ENCODE measurements at regions not wholly inside any gene's neighbourhood (a gene's known extent, or its start where the extent isn't known, plus 50 kb on each side); places are given as distances from the start of the nearest gene placed in this dataset.
"Not testable (repeated sequence)": the region's sequence is repeated elsewhere in the genome, so short reads cannot be mapped to it uniquely, and the experiment has no call there.

GRCh38 chr14:25370057-25370456 lies 320.1 kb upstream of the STXBP6 start:
- not testable (repeated sequence) for DNase-seq, H3K27me3 Mint-ChIP-seq, H3K9me3 Mint-ChIP-seq, H3K36me3 Mint-ChIP-seq, H3K4me1 Mint-ChIP-seq, H3K4me3 Mint-ChIP-seq, H3K27ac Mint-ChIP-seq

- H3K4me1 Mint-ChIP-seq = no peaks in the 10 kb centered on the region
- no peaks in the 10 kb centered on the region for H3K9me3 Mint-ChIP-seq
- H3K36me3 Mint-ChIP-seq = no peaks in the 10 kb centered on the region
- peaks cover 4% of the 10 kb centered on the region for H3K27me3 Mint-ChIP-seq
- no peak for DNase-seq
- no peak overlapping the region for H3K4me3 Mint-ChIP-seq
- no peak overlapping the region for H3K27ac Mint-ChIP-seq
Observed at GRCh38 chr14:25358330-25358729, 308.4 kb upstream of the STXBP6 start.

GRCh38 chr14:25351269-25351668 lies 301.3 kb upstream of the STXBP6 start:
- Mint-ChIP-seq H3K9me3 (no peaks in the 10 kb centered on the region), H3K36me3 (no peaks in the 10 kb centered on the region), H3K4me1 (no peaks in the 10 kb centered on the region)

GRCh38 chr14:25350802-25351201 lies 300.9 kb upstream of the STXBP6 start:
- no peaks in the 10 kb centered on the region for H3K36me3 Mint-ChIP-seq
- no peak overlapping the region for H3K4me3 Mint-ChIP-seq
- H3K27me3 Mint-ChIP-seq = no peaks in the 10 kb centered on the region
- H3K9me3 Mint-ChIP-seq = no peaks in the 10 kb centered on the region
- H3K4me1 Mint-ChIP-seq = no peaks in the 10 kb centered on the region
- no peak overlapping the region for H3K27ac Mint-ChIP-seq
- DNase-seq = no peak

More at GRCh38 chr14:25351269-25351668, 301.3 kb upstream of the STXBP6 start:
- DNase-seq = no peak
- Mint-ChIP-seq H3K27ac (no peak overlapping the region), H3K4me3 (no peak overlapping the region), H3K27me3 (no peaks in the 10 kb centered on the region)

- no peaks in the 10 kb centered on the region for H3K36me3 Mint-ChIP-seq
- peaks cover 2% of the 10 kb centered on the region for H3K9me3 Mint-ChIP-seq
- H3K27ac Mint-ChIP-seq = no peak overlapping the region
- H3K4me1 Mint-ChIP-seq = no peaks in the 10 kb centered on the region
- no peak for DNase-seq
- H3K4me3 Mint-ChIP-seq = no peak overlapping the region
- H3K27me3 Mint-ChIP-seq = no peaks in the 10 kb centered on the region
Observed at GRCh38 chr14:25350021-25350420, 300.1 kb upstream of the STXBP6 start.

GRCh38 chr14:25349269-25349668 lies 299.3 kb upstream of the STXBP6 start:
- no peaks in the 10 kb centered on the region for H3K27me3 Mint-ChIP-seq
- peak; percentile 4 for DNase-seq
- H3K4me3 Mint-ChIP-seq = no peak overlapping the region
- H3K27ac Mint-ChIP-seq = no peak overlapping the region
- H3K9me3 Mint-ChIP-seq = peaks cover 7% of the 10 kb centered on the region
- H3K36me3 Mint-ChIP-seq = peaks cover 1% of the 10 kb centered on the region
- H3K4me1 Mint-ChIP-seq = no peaks in the 10 kb centered on the region

- H3K27ac Mint-ChIP-seq = no peak overlapping the region
- no peak for DNase-seq
- H3K36me3 Mint-ChIP-seq = peaks cover 1% of the 10 kb centered on the region
- peaks cover 35% of the 10 kb centered on the region for H3K9me3 Mint-ChIP-seq
- no peaks in the 10 kb centered on the region for H3K4me1 Mint-ChIP-seq
- H3K4me3 Mint-ChIP-seq = no peak overlapping the region
- no peaks in the 10 kb centered on the region for H3K27me3 Mint-ChIP-seq
Observed at GRCh38 chr14:25340882-25341281, 290.9 kb upstream of the STXBP6 start.

- Mint-ChIP-seq H3K9me3 (peaks cover 5% of the 10 kb centered on the region), H3K27ac (no peak overlapping the region), H3K4me1 (no peaks in the 10 kb centered on the region), H3K27me3 (no peaks in the 10 kb centered on the region), H3K36me3 (no peaks in the 10 kb centered on the region), H3K4me3 (no peak overlapping the region)
- DNase-seq = no peak
Observed at GRCh38 chr14:25322784-25323183, 272.8 kb upstream of the STXBP6 start.

GRCh38 chr14:25316007-25316406 lies 266.1 kb upstream of the STXBP6 start:
- not testable (repeated sequence) for DNase-seq, H3K4me3 Mint-ChIP-seq, H3K9me3 Mint-ChIP-seq, H3K4me1 Mint-ChIP-seq, H3K27me3 Mint-ChIP-seq, H3K36me3 Mint-ChIP-seq, H3K27ac Mint-ChIP-seq

- no peak overlapping the region for H3K27ac Mint-ChIP-seq
Observed at GRCh38 chr14:25308244-25308643, 258.3 kb upstream of the STXBP6 start.

GRCh38 chr14:25303934-25304333 lies 254.0 kb upstream of the STXBP6 start:
- no peaks in the 10 kb centered on the region for H3K9me3 Mint-ChIP-seq
- H3K4me1 Mint-ChIP-seq = no peaks in the 10 kb centered on the region
- no peaks in the 10 kb centered on the region for H3K27me3 Mint-ChIP-seq
- DNase-seq = no peak
- no peak overlapping the region for H3K27ac Mint-ChIP-seq
- H3K36me3 Mint-ChIP-seq = no peaks in the 10 kb centered on the region
- H3K4me3 Mint-ChIP-seq = no peak overlapping the region

More at GRCh38 chr14:25308244-25308643, 258.3 kb upstream of the STXBP6 start:
- no peak for DNase-seq
- Mint-ChIP-seq H3K36me3 (no peaks in the 10 kb centered on the region), H3K27me3 (no peaks in the 10 kb centered on the region), H3K9me3 (peaks cover 2% of the 10 kb centered on the region), H3K4me1 (no peaks in the 10 kb centered on the region), H3K4me3 (no peak overlapping the region)

GRCh38 chr14:25298238-25298637 lies 248.3 kb upstream of the STXBP6 start:
- no peak overlapping the region for H3K4me3 Mint-ChIP-seq
- H3K9me3 Mint-ChIP-seq = no peaks in the 10 kb centered on the region
- peaks cover 3% of the 10 kb centered on the region for H3K27me3 Mint-ChIP-seq
- no peaks in the 10 kb centered on the region for H3K4me1 Mint-ChIP-seq
- H3K36me3 Mint-ChIP-seq = no peaks in the 10 kb centered on the region
- DNase-seq = no peak
- H3K27ac Mint-ChIP-seq = no peak overlapping the region

- H3K4me1 Mint-ChIP-seq, H3K27me3 Mint-ChIP-seq, H3K9me3 Mint-ChIP-seq: not testable (repeated sequence)
Observed at GRCh38 chr14:25290154-25290553, 240.2 kb upstream of the STXBP6 start.

GRCh38 chr14:25274529-25274928 lies 224.6 kb upstream of the STXBP6 start:
- H3K36me3 Mint-ChIP-seq = no peaks in the 10 kb centered on the region
- H3K27ac Mint-ChIP-seq = no peak overlapping the region
- H3K9me3 Mint-ChIP-seq = no peaks in the 10 kb centered on the region
- no peaks in the 10 kb centered on the region for H3K27me3 Mint-ChIP-seq
- no peak for DNase-seq
- H3K4me3 Mint-ChIP-seq = no peak overlapping the region
- no peaks in the 10 kb centered on the region for H3K4me1 Mint-ChIP-seq

More at GRCh38 chr14:25290154-25290553, 240.2 kb upstream of the STXBP6 start:
- not testable (repeated sequence) for DNase-seq, H3K4me3 Mint-ChIP-seq, H3K27ac Mint-ChIP-seq, H3K36me3 Mint-ChIP-seq

GRCh38 chr14:25267186-25267585 lies 217.2 kb upstream of the STXBP6 start:
- no peak overlapping the region for H3K4me3 Mint-ChIP-seq
- peaks cover 1% of the 10 kb centered on the region for H3K9me3 Mint-ChIP-seq
- H3K27me3 Mint-ChIP-seq = no peaks in the 10 kb centered on the region
- no peaks in the 10 kb centered on the region for H3K36me3 Mint-ChIP-seq
- H3K4me1 Mint-ChIP-seq = no peaks in the 10 kb centered on the region
- DNase-seq = no peak
- H3K27ac Mint-ChIP-seq = no peak overlapping the region

GRCh38 chr14:25259470-25259869 lies 209.5 kb upstream of the STXBP6 start:
- no peak overlapping the region for H3K27ac Mint-ChIP-seq
- no peak for DNase-seq
- H3K9me3 Mint-ChIP-seq = peaks cover 2% of the 10 kb centered on the region
- peaks cover 2% of the 10 kb centered on the region for H3K27me3 Mint-ChIP-seq
- H3K36me3 Mint-ChIP-seq = no peaks in the 10 kb centered on the region
- no peaks in the 10 kb centered on the region for H3K4me1 Mint-ChIP-seq
- no peak overlapping the region for H3K4me3 Mint-ChIP-seq

GRCh38 chr14:25252793-25253192 lies 202.8 kb upstream of the STXBP6 start:
- Mint-ChIP-seq H3K36me3 (no peaks in the 10 kb centered on the region), H3K27me3 (no peaks in the 10 kb centered on the region), H3K4me1 (no peaks in the 10 kb centered on the region), H3K27ac (no peak overlapping the region), H3K9me3 (no peaks in the 10 kb centered on the region), H3K4me3 (no peak overlapping the region)
- DNase-seq = no peak

Data from activated naive CD8-positive, alpha-beta T cell treated with anti-CD3 and anti-CD28 coated beads for 36 hours (primary cell).